ENCODE measurements at regions not wholly inside any gene's neighbourhood (a gene's known extent, or its start where the extent isn't known, plus 50 kb on each side); places are given as distances from the start of the nearest gene placed in this dataset.
A peak's percentile ranks its signal among the peaks of the same experiment; 100 is the strongest.

DNA sequence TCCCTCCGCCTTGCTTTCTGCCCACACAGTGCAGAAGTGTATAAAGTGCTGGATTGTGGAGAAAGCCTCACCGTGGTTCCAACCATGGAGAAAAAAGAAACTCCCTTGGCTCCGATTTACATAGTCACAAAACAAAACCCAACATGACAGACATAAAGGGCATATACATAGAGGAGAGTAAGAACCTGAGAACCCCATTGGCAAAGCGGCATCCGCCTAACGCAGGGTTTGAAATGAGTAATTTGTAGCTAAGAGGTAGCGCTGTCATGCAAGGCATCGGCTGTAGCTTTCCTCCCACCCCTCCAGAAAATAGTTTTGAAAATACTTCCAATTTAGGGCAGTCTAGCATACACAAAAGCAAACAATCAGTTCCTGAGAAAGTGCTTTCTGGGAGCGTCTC, 126.0 kb upstream of the NRBF2 start:
- TF ChIP-seq, protein P1, sequence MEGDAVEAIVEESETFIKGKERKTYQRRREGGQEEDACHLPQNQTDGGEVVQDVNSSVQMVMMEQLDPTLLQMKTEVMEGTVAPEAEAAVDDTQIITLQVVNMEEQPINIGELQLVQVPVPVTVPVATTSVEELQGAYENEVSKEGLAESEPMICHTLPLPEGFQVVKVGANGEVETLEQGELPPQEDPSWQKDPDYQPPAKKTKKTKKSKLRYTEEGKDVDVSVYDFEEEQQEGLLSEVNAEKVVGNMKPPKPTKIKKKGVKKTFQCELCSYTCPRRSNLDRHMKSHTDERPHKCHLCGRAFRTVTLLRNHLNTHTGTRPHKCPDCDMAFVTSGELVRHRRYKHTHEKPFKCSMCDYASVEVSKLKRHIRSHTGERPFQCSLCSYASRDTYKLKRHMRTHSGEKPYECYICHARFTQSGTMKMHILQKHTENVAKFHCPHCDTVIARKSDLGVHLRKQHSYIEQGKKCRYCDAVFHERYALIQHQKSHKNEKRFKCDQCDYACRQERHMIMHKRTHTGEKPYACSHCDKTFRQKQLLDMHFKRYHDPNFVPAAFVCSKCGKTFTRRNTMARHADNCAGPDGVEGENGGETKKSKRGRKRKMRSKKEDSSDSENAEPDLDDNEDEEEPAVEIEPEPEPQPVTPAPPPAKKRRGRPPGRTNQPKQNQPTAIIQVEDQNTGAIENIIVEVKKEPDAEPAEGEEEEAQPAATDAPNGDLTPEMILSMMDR (IDR thresholded peaks at IDR 0.05; ENCODE audit: borderline replicate concordance, insufficient read depth, low read depth, low read length), result no peak

DNA sequence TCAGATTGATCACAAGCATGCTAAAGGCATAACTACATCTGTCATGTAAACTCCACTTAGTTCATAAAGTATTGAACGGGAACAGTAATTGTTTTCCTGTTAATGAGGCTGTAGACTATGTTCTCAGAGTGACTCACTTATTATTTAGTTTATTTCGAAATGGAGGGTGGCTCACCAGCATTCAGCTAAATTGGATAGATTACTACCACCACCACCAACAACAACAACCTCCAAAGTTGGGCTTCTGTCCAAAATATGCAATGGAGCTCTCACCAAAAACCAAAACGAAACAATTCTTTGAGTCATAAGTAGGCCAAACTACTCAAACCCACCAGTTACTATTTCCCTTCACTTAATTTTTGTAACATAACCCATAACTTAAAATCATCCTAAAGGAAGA, 127.9 kb upstream of the NRBF2 start:
- H3K4me3 ChIP-seq (ENCODE audit: low read depth, low read length), result no peak overlapping the region
- TF ChIP-seq, protein P1 (IDR thresholded peaks at IDR 0.05; ENCODE audit: borderline replicate concordance, insufficient read depth, low read depth, low read length), result no peak

More for the DNA sequence above, 126.0 kb upstream of the NRBF2 start:
- H3K4me3 ChIP-seq (ENCODE audit: low read depth, low read length), result no peak overlapping the region

DNA sequence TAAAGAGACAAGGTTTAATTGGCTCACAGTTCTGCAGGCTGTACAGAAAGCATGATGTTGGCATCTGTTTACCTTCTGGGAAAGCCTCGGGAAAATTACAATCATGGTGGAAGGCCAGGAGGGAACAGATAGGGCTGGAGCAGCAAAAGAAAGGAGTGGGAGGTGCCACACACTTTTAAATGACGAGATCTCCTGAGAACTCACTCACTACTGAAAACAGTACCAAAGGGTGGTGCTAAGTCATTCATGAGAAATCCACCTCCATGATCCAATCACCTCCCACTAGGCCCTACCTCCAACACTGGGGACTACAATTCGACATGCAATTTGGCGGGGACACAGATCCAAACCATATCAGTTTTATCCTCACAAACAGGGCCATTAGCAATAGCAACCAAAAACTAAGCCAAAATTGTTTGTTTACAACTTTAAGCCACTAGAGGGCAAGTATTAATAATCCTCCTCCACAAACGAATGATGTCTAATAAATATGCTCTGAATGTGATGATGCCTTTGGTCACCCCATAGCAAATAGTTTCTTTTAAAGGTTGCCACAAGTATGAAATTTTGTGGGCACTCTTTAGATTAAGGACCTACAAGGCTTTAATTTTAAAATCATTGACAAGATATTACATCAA, 129.2 kb upstream of the NRBF2 start:
- TF ChIP-seq, protein P1 (IDR thresholded peaks at IDR 0.05; ENCODE audit: borderline replicate concordance, insufficient read depth, low read depth, low read length), result peak; percentile 20; the same call in 1 of the 2 replicates
- no peak overlapping the region for H3K4me3 ChIP-seq (ENCODE audit: low read depth, low read length)

DNA sequence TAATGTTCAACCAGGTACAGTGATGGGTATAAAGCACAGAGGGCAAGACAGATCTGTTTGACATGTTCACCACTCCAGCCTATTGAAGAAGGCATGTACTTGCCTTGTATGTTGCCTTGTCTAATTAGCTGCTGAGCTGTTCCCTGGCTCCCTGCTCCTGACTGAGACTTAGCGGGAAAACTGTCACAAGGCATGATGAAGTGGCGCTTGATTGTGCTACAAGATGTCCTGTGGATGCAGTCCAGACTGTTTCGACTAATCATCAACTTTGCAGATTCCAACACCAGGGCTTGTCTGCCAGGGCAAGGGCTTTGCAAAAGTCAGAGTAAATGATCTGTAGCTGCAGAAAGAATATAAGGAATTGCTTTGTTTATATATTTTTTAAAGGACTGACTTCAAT, 136.2 kb upstream of the NRBF2 start:
- no peak overlapping the region for H3K4me3 ChIP-seq (ENCODE audit: low read depth, low read length)
- TF ChIP-seq, protein P1 (IDR thresholded peaks at IDR 0.05; ENCODE audit: borderline replicate concordance, insufficient read depth, low read depth, low read length), result no peak

DNA sequence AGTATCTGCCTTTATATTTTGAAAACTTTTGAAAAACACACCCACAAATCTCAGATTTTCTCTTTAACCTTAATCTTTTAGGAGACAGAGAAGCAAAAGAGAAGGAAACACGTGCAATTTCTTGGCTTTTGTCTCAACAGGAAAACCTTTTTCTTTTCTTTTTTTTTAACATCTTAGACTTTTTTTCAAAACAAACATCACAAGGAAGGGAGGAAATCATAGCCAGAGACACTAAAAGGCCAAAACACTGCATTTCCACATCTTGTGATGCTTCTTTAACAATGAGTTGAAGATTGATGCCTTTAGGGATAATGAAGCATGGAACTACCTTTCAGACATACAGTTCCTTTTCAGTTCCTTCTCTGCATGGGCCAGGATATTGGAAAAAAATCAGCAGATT, 136.6 kb upstream of the NRBF2 start:
- TF ChIP-seq, protein P1 (IDR thresholded peaks at IDR 0.05; ENCODE audit: borderline replicate concordance, insufficient read depth, low read depth, low read length), result no peak
- H3K4me3 ChIP-seq (ENCODE audit: low read depth, low read length), result no peak overlapping the region

DNA sequence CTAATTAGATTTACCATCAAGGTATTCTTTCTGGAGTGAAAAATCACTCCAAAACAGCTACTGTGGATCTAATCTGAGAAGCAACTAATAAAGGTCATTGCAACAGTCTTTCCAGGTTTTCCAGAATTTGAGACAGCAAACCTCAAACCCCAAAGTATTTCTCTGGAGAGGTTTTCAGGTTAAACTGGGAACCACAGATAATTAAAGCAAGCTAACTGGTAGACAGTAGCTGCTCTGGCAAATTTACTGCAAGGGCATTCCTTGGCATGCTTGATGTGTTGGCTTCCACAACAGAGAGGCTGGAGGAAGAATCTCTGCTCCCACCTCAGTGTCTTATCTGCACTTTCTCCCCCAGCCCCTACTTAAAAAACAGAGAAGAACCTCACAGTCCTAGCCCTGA, 140.0 kb upstream of the NRBF2 start:
- TF ChIP-seq, protein P1 (IDR thresholded peaks at IDR 0.05; ENCODE audit: borderline replicate concordance, insufficient read depth, low read depth, low read length), result no peak
- no peak overlapping the region for H3K4me3 ChIP-seq (ENCODE audit: low read depth, low read length)

DNA sequence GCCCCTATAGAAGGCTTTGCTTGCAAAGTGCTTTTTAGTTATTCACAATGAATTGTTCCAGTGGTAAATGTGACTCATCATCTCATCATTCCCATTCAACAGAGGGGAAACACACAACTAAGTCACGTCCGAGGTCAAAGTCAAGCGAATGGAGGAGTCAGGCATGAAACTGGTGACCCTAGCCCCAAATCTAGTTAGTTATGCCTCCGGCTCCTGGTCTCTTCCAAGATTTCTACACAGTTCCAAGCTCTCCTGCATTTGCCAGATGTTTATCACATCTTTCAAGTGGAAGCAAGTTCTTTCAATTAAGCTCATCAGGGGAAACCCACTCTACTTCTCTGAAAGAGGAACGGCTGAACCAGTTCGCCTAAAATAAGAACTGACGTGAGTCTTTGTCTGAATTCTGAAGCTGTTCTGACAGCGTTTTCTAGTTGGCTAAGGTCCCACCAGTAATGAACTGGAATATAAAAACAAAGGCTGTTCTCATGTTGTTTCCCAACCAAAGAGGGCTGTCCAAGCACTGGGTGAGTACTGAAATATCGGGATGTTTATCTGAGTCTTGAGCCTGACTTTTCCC, 140.9 kb upstream of the NRBF2 start:
- H3K4me3 ChIP-seq (ENCODE audit: low read depth, low read length), result no peak overlapping the region
- TF ChIP-seq, protein P1 (IDR thresholded peaks at IDR 0.05; ENCODE audit: borderline replicate concordance, insufficient read depth, low read depth, low read length), result no peak
